ENCODE measurements at regions not wholly inside any gene's neighbourhood (a gene's known extent, or its start where the extent isn't known, plus 50 kb on each side); places are given as distances from the start of the nearest gene placed in this dataset.

DNA sequence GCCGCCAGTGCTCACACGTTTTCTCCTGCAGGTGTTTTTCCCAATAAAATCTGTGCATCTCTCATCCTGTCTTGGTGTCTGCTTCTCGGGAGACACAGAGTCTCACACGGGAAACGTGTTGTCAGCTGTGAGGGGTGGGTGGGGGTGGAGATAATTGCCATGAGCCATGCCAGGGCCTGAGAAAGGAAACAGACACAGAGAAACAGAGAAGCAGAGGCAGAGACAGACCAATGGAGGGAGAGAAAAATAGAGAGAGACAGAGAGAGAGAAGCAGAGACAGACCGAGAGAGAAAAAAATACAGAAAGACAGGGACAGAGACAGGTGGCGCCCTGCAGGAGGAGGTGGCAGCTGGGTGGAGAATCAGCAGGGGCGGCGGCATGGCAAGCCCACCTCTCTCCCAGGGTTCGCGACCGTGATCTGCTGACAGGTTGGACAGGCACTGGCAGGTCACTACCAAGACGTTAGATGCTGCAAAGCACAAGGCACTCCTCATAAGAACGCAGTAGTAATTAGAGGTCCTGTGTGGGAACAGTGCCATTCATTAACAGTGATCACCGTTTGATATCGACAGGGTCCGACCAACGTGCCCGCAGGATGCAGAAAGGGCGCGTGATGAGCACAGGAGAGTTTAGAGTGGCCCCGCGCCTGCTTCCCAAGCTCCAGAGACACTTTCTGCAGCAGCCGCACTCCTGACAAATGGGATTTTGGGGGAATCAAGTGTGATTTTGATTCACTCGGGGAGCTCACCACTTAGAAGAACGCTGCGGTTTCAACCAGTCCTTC lies 70.5 kb upstream of the INSIG1 start:
- H3K36me3 ChIP-seq: no peaks in the 10 kb centered on the region
- no peaks in the 10 kb centered on the region for H3K27me3 ChIP-seq
- intact Hi-C loops (cut with DNase I): no loop called here
- no peaks in the 10 kb centered on the region for H3K9me3 ChIP-seq
- no peak overlapping the region for H3K27ac ChIP-seq
- no peak overlapping the region for H3K4me3 ChIP-seq
- no peak for DNase-seq (ENCODE audit: extremely low spot score in 2 of 2)
- peaks cover 5% of the 10 kb centered on the region for H3K4me1 ChIP-seq
- TF ChIP-seq POLR2A (IDR thresholded peaks at IDR 0.05) (no peak), POLR2AphosphoS5 (IDR thresholded peaks at IDR 0.05; ENCODE audit: insufficient read depth in 1 of 2, low read depth in 1 of 2) (no peak)
- TF ChIP-seq, protein P1, sequence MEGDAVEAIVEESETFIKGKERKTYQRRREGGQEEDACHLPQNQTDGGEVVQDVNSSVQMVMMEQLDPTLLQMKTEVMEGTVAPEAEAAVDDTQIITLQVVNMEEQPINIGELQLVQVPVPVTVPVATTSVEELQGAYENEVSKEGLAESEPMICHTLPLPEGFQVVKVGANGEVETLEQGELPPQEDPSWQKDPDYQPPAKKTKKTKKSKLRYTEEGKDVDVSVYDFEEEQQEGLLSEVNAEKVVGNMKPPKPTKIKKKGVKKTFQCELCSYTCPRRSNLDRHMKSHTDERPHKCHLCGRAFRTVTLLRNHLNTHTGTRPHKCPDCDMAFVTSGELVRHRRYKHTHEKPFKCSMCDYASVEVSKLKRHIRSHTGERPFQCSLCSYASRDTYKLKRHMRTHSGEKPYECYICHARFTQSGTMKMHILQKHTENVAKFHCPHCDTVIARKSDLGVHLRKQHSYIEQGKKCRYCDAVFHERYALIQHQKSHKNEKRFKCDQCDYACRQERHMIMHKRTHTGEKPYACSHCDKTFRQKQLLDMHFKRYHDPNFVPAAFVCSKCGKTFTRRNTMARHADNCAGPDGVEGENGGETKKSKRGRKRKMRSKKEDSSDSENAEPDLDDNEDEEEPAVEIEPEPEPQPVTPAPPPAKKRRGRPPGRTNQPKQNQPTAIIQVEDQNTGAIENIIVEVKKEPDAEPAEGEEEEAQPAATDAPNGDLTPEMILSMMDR (IDR thresholded peaks at IDR 0.05): no peak

DNA sequence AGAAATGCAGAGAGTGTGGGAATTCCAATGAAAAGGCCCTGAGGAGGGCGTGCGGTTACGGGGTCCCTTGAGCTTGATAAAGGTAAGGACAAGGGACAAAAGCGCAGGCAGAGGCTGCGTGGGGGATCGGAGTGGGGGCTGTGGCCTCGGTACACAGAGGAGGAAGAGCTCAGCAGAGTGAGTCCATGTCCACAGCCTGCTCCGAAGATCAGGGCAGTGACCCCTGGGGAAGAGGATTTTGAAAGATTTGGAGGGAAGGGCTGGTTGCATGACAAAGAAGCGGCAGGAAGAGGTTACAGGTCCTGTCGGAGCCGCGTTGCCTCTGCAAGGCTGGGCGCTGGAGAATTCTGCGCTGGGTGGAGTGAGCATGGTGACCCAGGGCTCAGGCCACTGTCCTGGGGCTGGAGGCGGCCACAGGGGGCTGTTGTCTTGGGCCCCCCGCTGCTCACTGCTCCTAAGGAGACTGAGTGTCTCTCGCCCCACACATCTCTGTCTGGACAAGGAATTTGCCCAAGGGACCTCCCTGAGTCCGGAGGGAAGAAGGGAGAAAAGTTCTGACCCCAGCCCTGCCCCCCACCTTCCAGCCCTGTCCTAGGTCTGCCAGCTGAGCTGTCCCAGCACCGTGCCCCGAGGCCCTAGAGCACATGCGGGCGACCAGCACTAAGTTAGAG lies 69.8 kb upstream of the INSIG1 start:
- no peaks in the 10 kb centered on the region for H3K27me3 ChIP-seq
- intact Hi-C loops (cut with DNase I): no loop called here
- DNase-seq (ENCODE audit: extremely low spot score in 2 of 2): no peak
- no peaks in the 10 kb centered on the region for H3K9me3 ChIP-seq
- H3K36me3 ChIP-seq: no peaks in the 10 kb centered on the region
- no peak overlapping the region for H3K4me3 ChIP-seq
- TF ChIP-seq POLR2AphosphoS5 (IDR thresholded peaks at IDR 0.05; ENCODE audit: insufficient read depth in 1 of 2, low read depth in 1 of 2) (no peak), POLR2A (IDR thresholded peaks at IDR 0.05) (no peak)
- TF ChIP-seq, protein P1 (IDR thresholded peaks at IDR 0.05): no peak
- peak overlapping the region; percentile 9 for H3K27ac ChIP-seq
- peaks cover 5% of the 10 kb centered on the region for H3K4me1 ChIP-seq

DNA sequence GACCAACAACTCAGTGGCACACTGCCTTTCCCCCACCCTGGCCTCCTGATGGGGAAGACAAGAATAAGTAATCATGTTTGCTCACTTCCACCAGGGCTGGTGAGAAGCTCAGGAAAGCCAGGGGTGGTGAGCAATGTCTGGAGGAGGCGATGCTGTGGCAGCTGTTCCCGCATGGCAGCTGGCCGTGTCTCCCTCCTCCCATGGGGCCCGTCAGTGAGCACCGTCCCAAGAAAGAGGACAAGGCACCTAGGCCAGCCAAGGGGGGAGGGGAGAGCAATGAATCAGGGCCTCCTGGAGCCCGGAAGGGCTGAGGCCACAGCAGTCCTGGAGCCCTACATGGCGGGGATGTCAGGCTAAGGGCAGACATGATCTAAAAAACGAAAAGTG lies 69.2 kb upstream of the INSIG1 start:
- Histone ChIP-seq H3K36me3 (no peaks in the 10 kb centered on the region), H3K27me3 (no peaks in the 10 kb centered on the region), H3K9me3 (no peaks in the 10 kb centered on the region), H3K4me3 (no peak overlapping the region), H3K27ac (peak overlapping the region; percentile 9), H3K4me1 (peaks cover 5% of the 10 kb centered on the region)
- TF ChIP-seq POLR2AphosphoS5 (IDR thresholded peaks at IDR 0.05; ENCODE audit: insufficient read depth in 1 of 2, low read depth in 1 of 2) (no peak), POLR2A (IDR thresholded peaks at IDR 0.05) (no peak)
- TF ChIP-seq, protein P1 (IDR thresholded peaks at IDR 0.05): no peak
- intact Hi-C loops (cut with DNase I): no loop called here
- no peak for DNase-seq (ENCODE audit: extremely low spot score in 2 of 2)

DNA sequence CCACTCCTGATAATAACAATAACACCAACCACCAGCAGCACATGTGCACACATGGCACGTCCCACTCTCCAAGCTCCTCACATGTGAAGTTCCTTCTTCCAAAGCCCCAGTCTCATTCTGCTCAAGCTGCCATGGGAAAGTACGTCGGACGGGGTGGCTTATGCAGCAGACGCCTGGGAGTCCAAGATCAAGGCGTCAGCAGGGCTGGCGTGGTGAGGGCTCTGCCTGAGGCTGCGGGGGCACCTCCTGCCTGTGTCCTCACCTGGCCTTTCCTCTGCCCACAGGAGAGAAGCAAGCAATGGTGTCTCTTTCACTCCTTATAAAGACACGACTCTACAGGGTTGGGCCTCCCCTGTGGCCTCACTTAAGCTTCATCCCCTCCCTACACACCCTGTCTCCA lies 68.8 kb upstream of the INSIG1 start:
- Histone ChIP-seq H3K4me3 (no peak overlapping the region), H3K27ac (no peak overlapping the region), H3K27me3 (no peaks in the 10 kb centered on the region), H3K4me1 (peaks cover 5% of the 10 kb centered on the region), H3K9me3 (no peaks in the 10 kb centered on the region), H3K36me3 (no peaks in the 10 kb centered on the region)
- intact Hi-C loops (cut with DNase I): no loop called here
- no peak for DNase-seq (ENCODE audit: extremely low spot score in 2 of 2)
- TF ChIP-seq POLR2A (IDR thresholded peaks at IDR 0.05) (no peak), POLR2AphosphoS5 (IDR thresholded peaks at IDR 0.05; ENCODE audit: insufficient read depth in 1 of 2, low read depth in 1 of 2) (no peak)
- TF ChIP-seq, protein P1 (IDR thresholded peaks at IDR 0.05): no peak

Measured in vagina (tissue), 2 donors.